ENCODE measurements at regions not wholly inside any gene's neighbourhood (a gene's known extent, or its start where the extent isn't known, plus 50 kb on each side); places are given as distances from the start of the nearest gene placed in this dataset.

- H3K36me3 Mint-ChIP-seq (ENCODE audit: low read depth), result no peaks in the 10 kb centered on the region
- CTCF ChIA-PET, result no interaction called here
Measured at GRCh38 chr7:156585025-156585648, 55.4 kb upstream of the RNF32 start.

GRCh38 chr7:156582591-156583123 is 57.9 kb upstream of the RNF32 start:
- intact Hi-C loops (cut with DNase I, micrococcal nuclease), result no loop called here
- H3K27me3 Mint-ChIP-seq, result peaks cover 21% of the 10 kb centered on the region
- Histone ChIP-seq H3K27me3 (ENCODE audit: control insufficient read depth in 1 of 2, insufficient read depth in 2 of 2, low read length in 2 of 2) (peaks cover 0 to 8% of the 10 kb centered on the region in 2 experiments), H3K4me1 (ENCODE audit: insufficient read depth, low read length) (no peaks in the 10 kb centered on the region), H3K4me3 (ENCODE audit: low read length) (no peak overlapping the region), H3K9me3 (ENCODE audit: control insufficient read depth in 1 of 2, insufficient read depth in 1 of 2, low read length in 2 of 2) (peaks cover 6 to 13% of the 10 kb centered on the region in 2 experiments), H3K27ac (ENCODE audit: low read depth in 1 of 2, low read length in 2 of 2) (no peak overlapping the region), H3K36me3 (ENCODE audit: insufficient read depth, low read length) (no peaks in the 10 kb centered on the region)
- ATAC-seq (ENCODE audit: poor library complexity), result no peak
- H3K9me3 Mint-ChIP-seq, result peaks cover 2% of the 10 kb centered on the region
- no peaks in the 10 kb centered on the region for H3K4me1 Mint-ChIP-seq (ENCODE audit: low read depth)
- ChIA-PET CTCF (no interaction called here), POLR2A (no interaction called here)
- no peaks in the 10 kb centered on the region for H3K36me3 Mint-ChIP-seq (ENCODE audit: low read depth)
- H3K4me3 Mint-ChIP-seq, result no peak overlapping the region
- TF ChIP-seq CTCF (IDR thresholded peaks at IDR 0.05), result no peak
- no peak for DNase-seq
- no peak overlapping the region for H3K27ac Mint-ChIP-seq

More at GRCh38 chr7:156585025-156585648, 55.4 kb upstream of the RNF32 start:
- DNase-seq, result no peak
- POLR2A ChIA-PET, result no interaction called here
- Mint-ChIP-seq H3K27ac (no peak overlapping the region), H3K27me3 (peaks cover 12% of the 10 kb centered on the region), H3K4me3 (no peak overlapping the region), H3K9me3 (peaks cover 2% of the 10 kb centered on the region), H3K4me1 (ENCODE audit: low read depth) (no peaks in the 10 kb centered on the region)
- no peaks in the 10 kb centered on the region for H3K36me3 ChIP-seq (ENCODE audit: insufficient read depth, low read length)
- no peak overlapping the region for H3K4me3 ChIP-seq (ENCODE audit: low read length)
- H3K4me1 ChIP-seq (ENCODE audit: insufficient read depth, low read length), result no peaks in the 10 kb centered on the region
- no peak for ATAC-seq (ENCODE audit: poor library complexity)
- TF ChIP-seq CTCF (IDR thresholded peaks at IDR 0.05), result no peak
- no peak overlapping the region for H3K27ac ChIP-seq (ENCODE audit: low read depth in 1 of 2, low read length in 2 of 2)
- H3K9me3 ChIP-seq (ENCODE audit: control insufficient read depth in 1 of 2, insufficient read depth in 1 of 2, low read length in 2 of 2), result peaks cover 6 to 7% of the 10 kb centered on the region in 2 experiments
- peaks cover 0 to 8% of the 10 kb centered on the region in 2 experiments for H3K27me3 ChIP-seq (ENCODE audit: control insufficient read depth in 1 of 2, insufficient read depth in 2 of 2, low read length in 2 of 2)
- intact Hi-C loops (cut with DNase I, micrococcal nuclease), result no loop called here

GRCh38 chr7:156580036-156580435 is 60.5 kb upstream of the RNF32 start:
- no peaks in the 10 kb centered on the region for H3K36me3 Mint-ChIP-seq (ENCODE audit: low read depth)
- no peaks in the 10 kb centered on the region for H3K4me1 ChIP-seq (ENCODE audit: insufficient read depth, low read length)
- no peak for ATAC-seq (ENCODE audit: poor library complexity)
- no peak for DNase-seq
- no peak overlapping the region for H3K27ac ChIP-seq (ENCODE audit: low read depth in 1 of 2, low read length in 2 of 2)
- peaks cover 31% of the 10 kb centered on the region for H3K27me3 Mint-ChIP-seq
- no peaks in the 10 kb centered on the region for H3K9me3 Mint-ChIP-seq
- no peak overlapping the region for H3K27ac Mint-ChIP-seq
- H3K36me3 ChIP-seq (ENCODE audit: insufficient read depth, low read length), result no peaks in the 10 kb centered on the region
- POLR2A ChIA-PET, result no interaction called here
- CTCF ChIA-PET, result no interaction called here
- H3K4me3 Mint-ChIP-seq, result no peak overlapping the region
- no peaks in the 10 kb centered on the region for H3K4me1 Mint-ChIP-seq (ENCODE audit: low read depth)
- H3K4me3 ChIP-seq (ENCODE audit: low read length), result no peak overlapping the region
- intact Hi-C loops (cut with DNase I, micrococcal nuclease), result no loop called here
- TF ChIP-seq CTCF (IDR thresholded peaks at IDR 0.05), result no peak
- H3K9me3 ChIP-seq (ENCODE audit: control insufficient read depth in 1 of 2, insufficient read depth in 1 of 2, low read length in 2 of 2), result peaks cover 0 to 12% of the 10 kb centered on the region in 2 experiments
- peaks cover 0 to 4% of the 10 kb centered on the region in 2 experiments for H3K27me3 ChIP-seq (ENCODE audit: control insufficient read depth in 1 of 2, insufficient read depth in 2 of 2, low read length in 2 of 2)

Data from CD4-positive, alpha-beta T cell (primary cell).